Glutamatergic neuron (in vitro differentiated cells): ENCODE measurements at regions not wholly inside any gene's neighbourhood (a gene's known extent, or its start where the extent isn't known, plus 50 kb on each side); places are given as distances from the start of the nearest gene placed in this dataset.
"Not testable (repeated sequence)": the region's sequence is repeated elsewhere in the genome, so short reads cannot be mapped to it uniquely, and the experiment has no call there.

Experiments used
- DNase-seq: peaks from one replicate; pipeline ENCODE4 v3.0.0; 2022
- H3K27ac Mint-ChIP-seq: one replicate; pipeline ENCODE4 v1.8.0; 2020; ENCODE audit warnings: mild to moderate bottlenecking, mixed read lengths, inconsistent platforms; ENCODE audit not compliant: unreplicated experiment
- H3K27me3 Mint-ChIP-seq: one replicate; pipeline ENCODE4 v1.8.0; 2020; ENCODE audit warnings: mild to moderate bottlenecking, moderate library complexity, mixed read lengths, inconsistent platforms; ENCODE audit not compliant: unreplicated experiment
- H3K36me3 Mint-ChIP-seq: one replicate; pipeline ENCODE4 v1.8.0; 2020; ENCODE audit warnings: mild to moderate bottlenecking, mixed read lengths, inconsistent platforms; ENCODE audit not compliant: unreplicated experiment
- H3K4me1 Mint-ChIP-seq: one replicate; pipeline ENCODE4 v1.8.0; 2020; ENCODE audit warnings: mild to moderate bottlenecking, low read depth, mixed read lengths, inconsistent platforms; ENCODE audit not compliant: unreplicated experiment
- H3K4me3 Mint-ChIP-seq: one replicate; pipeline ENCODE4 v1.8.0; 2020; ENCODE audit warnings: mild to moderate bottlenecking, mixed read lengths, inconsistent platforms; ENCODE audit not compliant: unreplicated experiment
- H3K9me3 Mint-ChIP-seq: one replicate; pipeline ENCODE4 v1.8.0; 2020; ENCODE audit warnings: mild to moderate bottlenecking, moderate library complexity, mixed read lengths, inconsistent platforms; ENCODE audit not compliant: unreplicated experiment
- TF ChIP-seq, protein P1 (sequence below): fragments of 200-600 bp; sonication (generic); IDR thresholded peaks from one replicate; pipeline ENCODE4 v1.5.0; 2021; ENCODE audit not compliant: partially characterized antibody, unreplicated experiment

DNA sequence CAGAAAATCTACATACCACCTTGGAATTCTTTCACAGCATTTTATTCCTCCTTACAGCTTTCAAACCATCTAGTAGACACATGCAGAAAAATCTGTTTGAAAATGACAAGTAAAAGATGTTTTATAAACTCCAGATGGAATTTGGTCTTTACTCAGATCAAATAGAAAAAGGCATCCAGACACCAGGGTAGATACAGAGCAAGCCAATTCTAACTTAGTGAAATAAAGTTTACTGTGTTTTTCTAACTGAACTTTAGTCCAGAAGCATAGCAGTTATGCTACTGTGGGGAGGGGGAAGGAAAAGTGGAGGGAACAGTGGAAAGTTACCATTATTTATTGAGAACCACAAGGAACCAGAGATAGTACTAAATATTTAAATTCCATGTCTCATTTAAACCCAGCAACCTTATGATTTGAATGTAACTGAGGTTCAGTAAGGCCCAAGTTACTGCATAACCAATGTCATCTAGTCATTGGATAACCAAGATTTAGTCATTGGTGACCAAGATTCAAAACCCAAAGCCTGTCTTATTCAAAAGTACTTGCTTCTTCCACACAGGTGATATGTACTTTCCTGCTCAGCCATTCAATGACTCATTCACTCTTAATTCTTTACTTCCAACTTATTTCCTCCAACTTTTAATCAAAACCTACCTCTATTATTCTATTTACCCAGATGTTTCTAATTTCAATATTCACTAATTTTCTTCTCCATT, 57.7 kb downstream of the RAD51AP2 start:
- Mint-ChIP-seq H3K27me3 (no peaks in the 10 kb centered on the region), H3K4me1 (peaks cover 5% of the 10 kb centered on the region), H3K36me3 (no peaks in the 10 kb centered on the region), H3K27ac (no peak overlapping the region), H3K9me3 (no peaks in the 10 kb centered on the region), H3K4me3 (no peak overlapping the region)
- no peak for DNase-seq
- TF ChIP-seq, protein P1, sequence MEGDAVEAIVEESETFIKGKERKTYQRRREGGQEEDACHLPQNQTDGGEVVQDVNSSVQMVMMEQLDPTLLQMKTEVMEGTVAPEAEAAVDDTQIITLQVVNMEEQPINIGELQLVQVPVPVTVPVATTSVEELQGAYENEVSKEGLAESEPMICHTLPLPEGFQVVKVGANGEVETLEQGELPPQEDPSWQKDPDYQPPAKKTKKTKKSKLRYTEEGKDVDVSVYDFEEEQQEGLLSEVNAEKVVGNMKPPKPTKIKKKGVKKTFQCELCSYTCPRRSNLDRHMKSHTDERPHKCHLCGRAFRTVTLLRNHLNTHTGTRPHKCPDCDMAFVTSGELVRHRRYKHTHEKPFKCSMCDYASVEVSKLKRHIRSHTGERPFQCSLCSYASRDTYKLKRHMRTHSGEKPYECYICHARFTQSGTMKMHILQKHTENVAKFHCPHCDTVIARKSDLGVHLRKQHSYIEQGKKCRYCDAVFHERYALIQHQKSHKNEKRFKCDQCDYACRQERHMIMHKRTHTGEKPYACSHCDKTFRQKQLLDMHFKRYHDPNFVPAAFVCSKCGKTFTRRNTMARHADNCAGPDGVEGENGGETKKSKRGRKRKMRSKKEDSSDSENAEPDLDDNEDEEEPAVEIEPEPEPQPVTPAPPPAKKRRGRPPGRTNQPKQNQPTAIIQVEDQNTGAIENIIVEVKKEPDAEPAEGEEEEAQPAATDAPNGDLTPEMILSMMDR: no peak

DNA sequence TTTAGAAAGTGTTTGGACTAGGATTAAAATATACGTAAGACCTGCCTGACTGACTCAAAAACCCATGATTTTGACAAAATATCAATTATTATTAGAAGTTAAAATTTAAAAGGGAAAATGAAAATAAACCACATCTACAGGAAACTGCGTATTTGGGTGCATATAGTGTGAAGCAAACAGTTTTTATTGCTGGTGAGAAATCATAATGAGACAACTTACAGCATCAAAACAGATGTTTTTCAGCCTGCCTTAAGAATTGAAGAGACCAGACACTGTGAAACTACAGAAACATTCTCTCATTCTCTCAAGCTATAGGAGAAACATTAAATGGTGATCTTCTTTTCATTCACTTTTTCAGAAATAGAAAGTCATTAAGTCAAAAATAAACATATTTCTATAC, 62.9 kb downstream of the RAD51AP2 start:
- no peaks in the 10 kb centered on the region for H3K27me3 Mint-ChIP-seq
- no peak for DNase-seq
- TF ChIP-seq, protein P1: no peak
- H3K36me3 Mint-ChIP-seq: no peaks in the 10 kb centered on the region
- H3K9me3 Mint-ChIP-seq: no peaks in the 10 kb centered on the region
- H3K27ac Mint-ChIP-seq: no peak overlapping the region
- H3K4me3 Mint-ChIP-seq: no peak overlapping the region
- peaks cover 5% of the 10 kb centered on the region for H3K4me1 Mint-ChIP-seq

DNA sequence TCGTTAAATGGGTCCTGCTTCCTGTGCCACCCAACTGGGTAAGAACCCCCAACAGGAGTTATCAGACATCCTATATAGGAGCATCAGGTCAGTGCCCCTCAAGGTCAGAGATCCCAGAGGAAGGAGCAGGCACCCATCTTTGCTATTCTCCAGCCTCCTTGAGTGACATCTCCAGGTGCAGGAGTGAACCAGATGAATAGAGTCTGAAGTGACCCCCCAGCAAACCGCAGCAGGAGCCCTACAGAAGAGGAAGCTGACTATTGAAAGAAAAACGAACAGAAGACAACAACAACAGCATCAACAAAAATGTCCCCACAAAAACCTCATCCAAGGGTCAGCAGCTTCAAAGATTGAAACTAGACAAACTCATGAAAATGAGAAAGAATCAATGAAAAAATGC, 72.0 kb downstream of the RAD51AP2 start:
- H3K27ac Mint-ChIP-seq, H3K4me1 Mint-ChIP-seq, H3K27me3 Mint-ChIP-seq, H3K36me3 Mint-ChIP-seq, H3K9me3 Mint-ChIP-seq, DNase-seq, H3K4me3 Mint-ChIP-seq: not testable (repeated sequence)

DNA sequence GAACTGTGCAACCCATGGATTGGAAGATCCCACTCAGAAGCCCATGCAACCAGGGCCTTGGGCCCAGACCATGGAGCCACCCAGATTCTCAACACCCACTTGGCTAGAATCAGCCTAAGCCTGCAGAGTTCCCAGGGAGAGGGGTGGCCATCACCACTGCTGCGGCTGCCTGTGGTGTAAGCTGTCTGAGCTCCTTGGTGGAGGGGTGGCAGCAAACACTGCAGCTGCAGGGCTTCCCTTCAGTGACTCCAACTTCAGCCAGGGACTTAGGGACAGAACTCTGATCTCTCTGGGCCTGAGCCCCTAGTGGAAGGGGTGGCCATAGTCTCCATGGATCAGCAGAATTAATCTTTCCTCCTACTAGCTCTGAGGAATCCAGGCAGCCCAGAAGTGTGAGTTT, 72.5 kb downstream of the RAD51AP2 start:
- Mint-ChIP-seq H3K27ac (no peak overlapping the region), H3K4me3 (no peak overlapping the region), H3K4me1 (no peaks in the 10 kb centered on the region), H3K36me3 (peaks cover 9% of the 10 kb centered on the region), H3K9me3 (no peaks in the 10 kb centered on the region), H3K27me3 (no peaks in the 10 kb centered on the region)
- no peak for DNase-seq
- TF ChIP-seq, protein P1: no peak

DNA sequence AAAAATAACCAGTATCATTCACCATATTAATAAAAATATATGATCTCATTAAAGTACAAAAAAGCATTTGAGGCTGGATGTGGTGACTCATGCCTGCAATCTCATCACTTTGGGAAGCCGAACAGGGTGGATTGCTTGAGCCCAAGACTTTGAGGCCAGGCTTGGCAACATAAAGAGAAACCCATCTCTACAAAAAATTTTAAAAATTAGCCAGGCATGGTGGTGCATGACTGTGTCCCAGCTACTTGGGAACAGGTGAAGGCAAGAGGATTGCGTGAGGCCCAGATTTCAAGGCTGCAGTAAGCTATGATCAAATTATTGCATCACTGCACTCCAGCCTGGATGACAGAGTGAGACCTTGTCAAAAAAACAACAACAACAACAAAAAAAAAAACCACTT, 75.9 kb downstream of the RAD51AP2 start:
- Mint-ChIP-seq H3K9me3 (no peaks in the 10 kb centered on the region), H3K27ac (no peak overlapping the region), H3K4me3 (no peak overlapping the region), H3K27me3 (no peaks in the 10 kb centered on the region), H3K36me3 (peaks cover 3% of the 10 kb centered on the region), H3K4me1 (no peaks in the 10 kb centered on the region)
- TF ChIP-seq, protein P1: no peak
- DNase-seq: no peak
